Heart left ventricle (tissue), 16 donors: ENCODE measurements at regions not wholly inside any gene's neighbourhood (a gene's known extent, or its start where the extent isn't known, plus 50 kb on each side); places are given as distances from the start of the nearest gene placed in this dataset.
A peak's percentile ranks its signal among the peaks of the same experiment; 100 is the strongest.

Experiments
- ATAC-seq, 4 donors: fragments of 200-7000 bp; cut with Tn5 transposase; one replicate each; pipeline ENCODE4 v1.9.1; 2020 to 2022; ENCODE audit warnings: moderate library complexity in 4 of 4, mild to moderate bottlenecking in 3 of 4, moderate number of reproducible peaks in 1 of 4
- DNase-seq, 5 donors: peaks; one replicate each; pipeline ENCODE4 v3.0.0-alpha.2; 2020
- H3K27ac ChIP-seq, 12 donors: fragments of 200-600 bp; sonication (generic) in 4 of 12; one replicate each; pipeline versions ENCODE4 v1.5.0 to v1.8.0; 2016 to 2022; ENCODE audit warnings: mild to moderate bottlenecking in 2 of 12
- H3K27me3 ChIP-seq, 9 donors: fragments of 200-600 bp; sonication (generic) in 2 of 9; one replicate each; pipeline versions ENCODE4 v1.5.1 to v1.8.0; 2016 to 2022; ENCODE audit warnings: mild to moderate bottlenecking in 3 of 9
- H3K36me3 ChIP-seq, 9 donors: fragments of 200-600 bp; sonication (generic) in 2 of 9; one replicate each; pipeline versions ENCODE4 v1.5.0 to v1.8.0; 2018 to 2022; ENCODE audit warnings: mild to moderate bottlenecking in 2 of 9
- H3K4me1 ChIP-seq, 12 donors: fragments of 200-600 bp; sonication (generic) in 4 of 12; one replicate each; pipeline versions ENCODE4 v1.5.0 to v1.8.0; 2016 to 2022; ENCODE audit warnings: mild to moderate bottlenecking in 3 of 12
- H3K4me3 ChIP-seq, 12 donors: fragments of 200-600 bp; sonication (generic) in 4 of 12; one replicate each; pipeline versions ENCODE4 v1.5.0 to v1.8.0; 2017 to 2022; ENCODE audit warnings: mild to moderate bottlenecking in 9 of 12, moderate library complexity in 4 of 12
- H3K9me3 ChIP-seq, 12 donors: fragments of 200-600 bp; sonication (generic) in 4 of 12; one replicate each; pipeline versions ENCODE4 v1.5.0 to v1.8.0; 2016 to 2022; ENCODE audit warnings: mild to moderate bottlenecking in 1 of 12
- POLR2A ChIP-seq, 2 donors: fragments of 450-650 bp; IDR thresholded peaks; one replicate each; pipeline ENCODE4 v1.6.1; 2017; ENCODE audit warnings: antibody characterized with exemption in 2 of 2, mild to moderate bottlenecking in 2 of 2, moderate library complexity in 2 of 2
- whole genome bisulfite sequencing, 4 donors: extraction: QIAGEN DNeasy Blood & Tissue Kit in 2 of 4; methylation state at CpG; one replicate each; pipeline versions ENCODE4 v1.1.5 to v1.1.7; 2013 to 2018; 5-methylcytosine and 5-hydroxymethylcytosine counted together
- intact Hi-C, 10 donors: fragments of 100-400 bp; cut with DNase I; formaldehyde crosslinking; loops; one replicate each; pipeline versions ENCODE4 v1.11.1 to v1.14.2; 2022
- TF ChIP-seq, protein P1 (sequence below), 12 donors: fragments of 200-600 bp; sonication (generic) in 4 of 12; IDR thresholded peaks; one replicate each; pipeline versions ENCODE4 v1.5.0 to v1.8.0; 2018 to 2022; ENCODE audit warnings: antibody characterized with exemption in 12 of 12, mild to moderate bottlenecking in 5 of 12
- donor health status: ischemic (EF 13 %, LVEDD 7.1; RV severe dilation, severe dysfunction).
- donor health status: healthy with polysubstance abuse.
- donor health status: DM: no; HTN: yes; CAD: no.
- donor health status: DM: no; HTN: no; CAD: no.
- donor health status: ischemic (EF 25% LVEDD 6.9; RV normal size, moderate dysfunction).
- donor health status: ischemic (EF 25% LVEDD 5.7; RV mildly dilated, moderate dysfunction).
- donor health status: healthy.
- donor health status: DM: yes; HTN: yes; CAD: no.
- donor health status: ischemic (EF 35%, LVEDD 5.7; RV mildly dilated, moderate dysfunction).
- donor health status: nonischemic (EF 11% LVEDD 7.7; RV severe dilation, severe dysfunction).
- donor health status: DM: yes; HTN: yes; CAD: no.
- donor health status: PGD.
- donor health status: ischemic (EF 29% LVEDD 5.4; RV normal size, mild dysfunction).
- donor health status: nonischemic (EF 23%, LVEDD 6.1; RV moderate dilation, normal function).

DNA sequence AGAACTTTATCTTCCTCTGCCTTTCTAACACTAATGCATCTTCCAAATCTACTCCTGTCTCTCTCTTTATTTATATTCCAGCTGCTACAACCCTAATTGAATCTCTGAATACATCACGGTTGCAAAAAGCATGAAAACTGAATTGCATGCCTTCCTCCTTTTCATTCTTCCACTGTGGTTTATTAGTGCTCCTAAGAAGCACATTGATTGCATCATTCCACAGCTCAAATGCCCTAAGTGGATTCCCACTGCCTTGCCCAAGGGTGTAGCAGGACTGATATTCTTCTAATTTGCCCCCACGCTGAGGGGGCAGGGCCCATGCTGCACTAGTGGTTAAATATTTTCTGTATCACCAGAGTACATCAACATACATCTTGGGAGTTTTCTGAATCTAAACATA lies 640.8 kb downstream of the EFNB2 start:
- Histone ChIP-seq H3K4me3 (no peak overlapping the region), H3K27me3 (no peaks in the 10 kb centered on the region), H3K36me3 (no peaks in the 10 kb centered on the region), H3K4me1 (no peaks in the 10 kb centered on the region), H3K9me3 (no peaks in the 10 kb centered on the region), H3K27ac (no peak overlapping the region)
- intact Hi-C loops = no loop called here
- TF ChIP-seq, protein P1, sequence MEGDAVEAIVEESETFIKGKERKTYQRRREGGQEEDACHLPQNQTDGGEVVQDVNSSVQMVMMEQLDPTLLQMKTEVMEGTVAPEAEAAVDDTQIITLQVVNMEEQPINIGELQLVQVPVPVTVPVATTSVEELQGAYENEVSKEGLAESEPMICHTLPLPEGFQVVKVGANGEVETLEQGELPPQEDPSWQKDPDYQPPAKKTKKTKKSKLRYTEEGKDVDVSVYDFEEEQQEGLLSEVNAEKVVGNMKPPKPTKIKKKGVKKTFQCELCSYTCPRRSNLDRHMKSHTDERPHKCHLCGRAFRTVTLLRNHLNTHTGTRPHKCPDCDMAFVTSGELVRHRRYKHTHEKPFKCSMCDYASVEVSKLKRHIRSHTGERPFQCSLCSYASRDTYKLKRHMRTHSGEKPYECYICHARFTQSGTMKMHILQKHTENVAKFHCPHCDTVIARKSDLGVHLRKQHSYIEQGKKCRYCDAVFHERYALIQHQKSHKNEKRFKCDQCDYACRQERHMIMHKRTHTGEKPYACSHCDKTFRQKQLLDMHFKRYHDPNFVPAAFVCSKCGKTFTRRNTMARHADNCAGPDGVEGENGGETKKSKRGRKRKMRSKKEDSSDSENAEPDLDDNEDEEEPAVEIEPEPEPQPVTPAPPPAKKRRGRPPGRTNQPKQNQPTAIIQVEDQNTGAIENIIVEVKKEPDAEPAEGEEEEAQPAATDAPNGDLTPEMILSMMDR (IDR thresholded peaks at IDR 0.05) = no peak
- no peak for TF ChIP-seq POLR2A (IDR thresholded peaks at IDR 0.05)
- DNase-seq (no peak), ATAC-seq (no peak)
- WGBS, 4 donors = 70 to 81% (median 75%) methylated on average over 2 of the region's 2 CpGs

DNA sequence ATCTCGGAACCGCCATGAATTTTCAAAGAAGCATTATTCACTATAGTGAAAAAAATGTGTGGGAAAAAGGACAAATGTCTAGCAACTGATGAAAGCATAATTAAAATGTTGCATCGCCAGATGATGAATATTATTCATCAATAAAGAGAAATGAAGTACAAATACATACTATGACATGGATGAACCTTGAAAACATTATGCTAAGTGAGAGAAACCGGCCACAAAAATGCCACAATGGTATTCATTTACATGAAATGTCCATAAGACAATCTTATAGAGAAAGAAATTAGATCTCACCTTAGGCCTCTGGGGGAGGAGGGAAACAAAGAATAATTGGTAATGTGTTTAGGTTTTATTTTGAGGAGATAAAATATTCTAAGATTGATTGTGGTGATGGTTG lies 645.0 kb downstream of the EFNB2 start:
- WGBS, 4 donors = 83 to 99% (median 97%) methylated on average over 4 of the region's 4 CpGs
- H3K4me1 ChIP-seq = no peaks in the 10 kb centered on the region
- H3K36me3 ChIP-seq = no peaks in the 10 kb centered on the region
- H3K27me3 ChIP-seq = no peaks in the 10 kb centered on the region
- no peak overlapping the region for H3K4me3 ChIP-seq
- TF ChIP-seq, protein P1 (IDR thresholded peaks at IDR 0.05) = no peak
- TF ChIP-seq POLR2A (IDR thresholded peaks at IDR 0.05) = no peak
- peaks cover 0 to 4% (median 0%) of the 10 kb centered on the region in 12 donors for H3K9me3 ChIP-seq
- DNase-seq (no peak), ATAC-seq (no peak)
- intact Hi-C loops = no loop called here
- no peak overlapping the region for H3K27ac ChIP-seq

- Histone ChIP-seq H3K4me3 (no peak overlapping the region), H3K27ac (no peak overlapping the region), H3K36me3 (no peaks in the 10 kb centered on the region), H3K4me1 (no peaks in the 10 kb centered on the region), H3K27me3 (no peaks in the 10 kb centered on the region), H3K9me3 (no peaks in the 10 kb centered on the region)
- intact Hi-C loops = no loop called here
- no peak for TF ChIP-seq POLR2A (IDR thresholded peaks at IDR 0.05)
- TF ChIP-seq, protein P1 (IDR thresholded peaks at IDR 0.05) = no peak
- ATAC-seq (peak in 1 of 4 donors; percentile 61), DNase-seq (no peak)
- WGBS, 4 donors = 60 to 72% (median 68%) methylated on average over 1 of the region's 1 CpG
Observed at GRCh38 chr13:105878119-105878700, 657.3 kb downstream of the EFNB2 start.

- H3K27me3 ChIP-seq = no peaks in the 10 kb centered on the region
- intact Hi-C loops = no loop called here
- no peak overlapping the region for H3K27ac ChIP-seq
- H3K4me3 ChIP-seq = no peak overlapping the region
- H3K4me1 ChIP-seq = no peaks in the 10 kb centered on the region
- no peak for ATAC-seq
- no peak for TF ChIP-seq POLR2A (IDR thresholded peaks at IDR 0.05)
- TF ChIP-seq, protein P1 (IDR thresholded peaks at IDR 0.05) = no peak
- H3K36me3 ChIP-seq = no peaks in the 10 kb centered on the region
- no peak for DNase-seq
- no peaks in the 10 kb centered on the region for H3K9me3 ChIP-seq
Observed at GRCh38 chr13:105874814-105875213, 660.6 kb downstream of the EFNB2 start.
